ENCODE measurements at regions not wholly inside any gene's neighbourhood (a gene's known extent, or its start where the extent isn't known, plus 50 kb on each side); places are given as distances from the start of the nearest gene placed in this dataset.

DNA sequence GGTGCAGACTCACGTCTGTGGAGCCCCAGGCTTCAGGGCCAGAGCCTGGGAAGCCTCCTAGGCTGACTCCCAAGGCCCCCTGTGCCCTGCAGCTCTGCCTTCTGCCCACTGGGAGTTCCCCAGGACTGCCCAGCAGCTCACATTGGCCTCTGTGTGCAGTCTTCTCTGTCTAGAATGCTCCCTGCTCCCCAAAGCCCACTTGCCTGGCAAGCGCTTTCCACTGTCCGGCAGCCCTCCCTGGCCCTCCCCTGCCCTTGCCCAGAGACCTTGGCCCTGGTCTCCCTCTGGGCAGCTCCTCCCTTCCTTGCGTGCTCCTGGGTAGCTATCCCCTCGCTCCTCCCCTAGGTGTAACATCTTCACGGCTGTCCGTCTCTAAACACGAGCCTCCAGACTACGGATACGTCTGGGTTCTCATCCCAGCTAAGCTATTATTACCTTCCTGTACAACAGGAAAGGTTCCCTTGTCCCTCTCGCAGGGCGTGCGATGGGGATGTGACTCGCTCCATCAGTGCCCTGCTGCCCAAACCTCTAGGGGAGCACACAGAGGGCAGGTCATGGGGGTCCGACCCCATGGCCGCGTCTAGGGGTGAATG lies 325.5 kb upstream of the RTL1 start:
- H2AFZ ChIP-seq (ENCODE audit: low read depth): no peak overlapping the region
- no peaks in the 10 kb centered on the region for H3K79me2 ChIP-seq (ENCODE audit: insufficient read depth, low read depth)
- no peak overlapping the region for H3K4me3 ChIP-seq (IDR thresholded peaks at IDR 0.05; ENCODE audit: insufficient read depth, low read depth, low read length)

DNA sequence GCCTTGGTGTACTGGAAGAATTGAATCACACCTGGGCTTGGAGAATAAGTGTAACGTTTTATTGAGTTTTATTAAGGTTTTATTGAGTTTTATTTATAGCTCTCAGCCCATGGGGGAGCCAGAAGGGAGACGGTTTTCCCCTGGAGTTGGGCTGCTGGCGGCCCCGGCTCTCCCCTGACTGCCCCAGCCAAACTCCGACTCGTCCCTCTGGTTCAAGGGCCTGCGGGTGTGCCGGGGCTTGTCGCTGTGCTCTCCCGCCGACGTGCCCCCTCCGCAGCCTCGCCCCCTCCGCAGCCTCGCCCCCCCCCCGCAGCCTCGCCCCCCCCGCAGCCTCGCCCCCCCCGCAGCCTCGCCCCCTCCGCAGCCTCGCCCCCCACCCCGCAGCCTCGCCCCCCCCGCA lies 326.1 kb upstream of the RTL1 start:
- Histone ChIP-seq H4K20me1 (ENCODE audit: insufficient read depth) (no peaks in the 10 kb centered on the region), H3K9ac (no peak overlapping the region), H3K4me1 (ENCODE audit: low read depth, poor library complexity, severe bottlenecking) (no peaks in the 10 kb centered on the region), H3K4me3 (IDR thresholded peaks at IDR 0.05; ENCODE audit: insufficient read depth, low read depth, low read length) (no peak overlapping the region), H2AFZ (ENCODE audit: low read depth) (no peak overlapping the region), H3K27ac (no peak overlapping the region), H3K79me2 (ENCODE audit: insufficient read depth, low read depth) (no peaks in the 10 kb centered on the region), H3K36me3 (ENCODE audit: insufficient read depth) (no peaks in the 10 kb centered on the region), H3K4me2 (no peak overlapping the region), H3K27me3 (ENCODE audit: insufficient read depth, low read depth) (peaks cover 2% of the 10 kb centered on the region; the same call in 1 of the 2 replicates)
- TF ChIP-seq, protein P1, sequence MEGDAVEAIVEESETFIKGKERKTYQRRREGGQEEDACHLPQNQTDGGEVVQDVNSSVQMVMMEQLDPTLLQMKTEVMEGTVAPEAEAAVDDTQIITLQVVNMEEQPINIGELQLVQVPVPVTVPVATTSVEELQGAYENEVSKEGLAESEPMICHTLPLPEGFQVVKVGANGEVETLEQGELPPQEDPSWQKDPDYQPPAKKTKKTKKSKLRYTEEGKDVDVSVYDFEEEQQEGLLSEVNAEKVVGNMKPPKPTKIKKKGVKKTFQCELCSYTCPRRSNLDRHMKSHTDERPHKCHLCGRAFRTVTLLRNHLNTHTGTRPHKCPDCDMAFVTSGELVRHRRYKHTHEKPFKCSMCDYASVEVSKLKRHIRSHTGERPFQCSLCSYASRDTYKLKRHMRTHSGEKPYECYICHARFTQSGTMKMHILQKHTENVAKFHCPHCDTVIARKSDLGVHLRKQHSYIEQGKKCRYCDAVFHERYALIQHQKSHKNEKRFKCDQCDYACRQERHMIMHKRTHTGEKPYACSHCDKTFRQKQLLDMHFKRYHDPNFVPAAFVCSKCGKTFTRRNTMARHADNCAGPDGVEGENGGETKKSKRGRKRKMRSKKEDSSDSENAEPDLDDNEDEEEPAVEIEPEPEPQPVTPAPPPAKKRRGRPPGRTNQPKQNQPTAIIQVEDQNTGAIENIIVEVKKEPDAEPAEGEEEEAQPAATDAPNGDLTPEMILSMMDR (conservative IDR thresholded peaks at IDR 0.05; ENCODE audit: low read depth, low read length): no peak

More for the DNA sequence above, 325.5 kb upstream of the RTL1 start:
- Histone ChIP-seq H3K4me2 (no peak overlapping the region), H3K4me1 (ENCODE audit: low read depth, poor library complexity, severe bottlenecking) (no peaks in the 10 kb centered on the region), H3K9ac (no peak overlapping the region), H4K20me1 (ENCODE audit: insufficient read depth) (no peaks in the 10 kb centered on the region), H3K27me3 (ENCODE audit: insufficient read depth, low read depth) (peaks cover 5% of the 10 kb centered on the region; the same call in 1 of the 2 replicates), H3K36me3 (ENCODE audit: insufficient read depth) (no peaks in the 10 kb centered on the region), H3K27ac (no peak overlapping the region)
- TF ChIP-seq, protein P1 (conservative IDR thresholded peaks at IDR 0.05; ENCODE audit: low read depth, low read length): no peak

DNA sequence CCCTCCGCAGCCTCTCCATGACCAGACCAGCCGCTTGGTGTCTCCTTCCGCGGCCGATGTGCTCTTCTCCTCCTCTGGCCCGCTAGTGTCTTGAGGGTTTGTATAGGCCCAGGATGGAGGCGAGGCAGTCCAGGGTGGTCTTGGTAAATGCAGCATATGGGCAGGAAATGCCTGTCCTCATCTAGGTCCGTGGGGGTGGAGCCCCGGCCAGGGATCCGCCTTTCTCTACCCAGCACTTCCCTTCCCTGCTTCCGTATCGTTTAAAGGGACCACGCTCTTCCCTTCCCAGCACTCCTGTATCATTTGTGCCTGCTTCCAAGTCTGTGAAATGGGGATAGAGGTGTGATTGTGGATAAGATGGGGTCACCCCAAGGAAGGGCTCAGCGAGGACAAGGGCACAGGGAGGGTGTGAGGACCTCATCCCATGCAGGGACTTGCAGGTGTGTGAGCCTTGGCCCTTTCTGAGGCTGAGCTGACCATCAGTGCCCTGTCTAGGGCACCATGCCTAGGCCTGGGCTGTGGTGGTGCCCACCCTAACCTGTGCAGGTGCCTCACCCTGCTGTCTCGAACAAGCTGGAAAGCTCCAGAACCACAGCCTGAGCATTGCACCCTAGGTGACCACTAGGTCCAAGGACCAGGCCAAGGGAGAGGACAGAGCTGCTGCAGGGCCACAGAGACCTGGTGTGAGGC lies 326.8 kb upstream of the RTL1 start:
- Histone ChIP-seq H3K79me2 (ENCODE audit: insufficient read depth, low read depth) (no peaks in the 10 kb centered on the region), H4K20me1 (ENCODE audit: insufficient read depth) (no peaks in the 10 kb centered on the region), H3K27ac (no peak overlapping the region), H3K27me3 (ENCODE audit: insufficient read depth, low read depth) (peaks cover 2% of the 10 kb centered on the region; the same call in 1 of the 2 replicates), H2AFZ (ENCODE audit: low read depth) (no peak overlapping the region), H3K4me1 (ENCODE audit: low read depth, poor library complexity, severe bottlenecking) (no peaks in the 10 kb centered on the region), H3K4me2 (no peak overlapping the region), H3K36me3 (ENCODE audit: insufficient read depth) (no peaks in the 10 kb centered on the region), H3K4me3 (IDR thresholded peaks at IDR 0.05; ENCODE audit: insufficient read depth, low read depth, low read length) (no peak overlapping the region), H3K9ac (no peak overlapping the region)
- TF ChIP-seq, protein P1 (conservative IDR thresholded peaks at IDR 0.05; ENCODE audit: low read depth, low read length): no peak

DNA sequence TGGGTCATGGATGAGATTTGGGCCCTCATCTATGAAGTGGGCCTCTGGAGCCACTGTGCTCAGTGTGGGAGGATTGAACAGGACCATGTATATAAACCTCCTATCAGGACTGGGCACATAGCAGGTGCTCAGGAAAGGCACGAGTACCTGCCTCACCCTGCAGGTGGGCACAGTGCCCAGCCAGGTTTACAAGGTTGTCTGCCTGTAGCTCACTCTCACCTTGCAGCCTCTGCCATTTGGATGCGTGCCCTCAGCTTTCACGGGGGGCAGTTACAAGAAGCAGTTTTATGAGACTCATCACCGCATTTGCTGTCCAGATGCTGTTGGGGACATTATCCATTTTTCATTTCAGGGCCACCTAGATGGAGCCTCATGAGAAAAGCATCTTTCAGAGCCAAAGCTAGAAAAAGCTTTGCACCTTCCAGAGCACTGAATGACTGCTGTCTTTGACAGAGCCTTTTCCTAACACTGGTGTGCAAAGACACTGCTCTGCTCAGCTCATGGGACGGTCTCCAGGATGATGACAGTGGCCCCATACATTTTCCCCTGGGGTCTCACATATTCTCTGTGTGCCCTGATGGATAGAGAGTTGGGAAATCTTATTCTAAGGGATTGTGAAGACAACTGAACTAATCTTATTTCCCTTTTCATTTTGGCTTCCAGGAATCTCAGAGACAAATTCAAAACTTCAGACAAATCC lies 327.5 kb upstream of the RTL1 start:
- Histone ChIP-seq H3K27ac (no peak overlapping the region), H3K4me2 (no peak overlapping the region), H2AFZ (ENCODE audit: low read depth) (no peak overlapping the region), H3K36me3 (ENCODE audit: insufficient read depth) (no peaks in the 10 kb centered on the region), H3K4me1 (ENCODE audit: low read depth, poor library complexity, severe bottlenecking) (no peaks in the 10 kb centered on the region), H3K9ac (no peak overlapping the region), H4K20me1 (ENCODE audit: insufficient read depth) (no peaks in the 10 kb centered on the region), H3K4me3 (IDR thresholded peaks at IDR 0.05; ENCODE audit: insufficient read depth, low read depth, low read length) (no peak overlapping the region), H3K79me2 (ENCODE audit: insufficient read depth, low read depth) (no peaks in the 10 kb centered on the region), H3K27me3 (ENCODE audit: insufficient read depth, low read depth) (peaks cover 2% of the 10 kb centered on the region; the same call in 1 of the 2 replicates)
- TF ChIP-seq, protein P1 (conservative IDR thresholded peaks at IDR 0.05; ENCODE audit: low read depth, low read length): no peak
